H1 (cell line): ENCODE measurements at regions not wholly inside any gene's neighbourhood (a gene's known extent, or its start where the extent isn't known, plus 50 kb on each side); places are given as distances from the start of the nearest gene placed in this dataset.

Experiments
- CTCF ChIA-PET: fragments of 300-600 bp; sonication (Branson Sonifier 250); formaldehyde crosslinking; loops from one replicate; lab custom pipeline; 2021; ENCODE audit not compliant: partially characterized antibody; lab: Charles Lee
- POLR2A ChIA-PET: fragments of 300-600 bp; sonication (Branson Sonifier 250); formaldehyde crosslinking; loops from one replicate; lab custom pipeline; 2021; ENCODE audit warnings: inconsistent platforms; ENCODE audit not compliant: partially characterized antibody; lab: Charles Lee
- DNase-seq, 2 experiments: peaks; one replicate each; pipeline versions ENCODE4 v3.0.0 to v3.0.0-alpha.2; 2010 to 2022; ENCODE audit warnings: low spot score in 2 of 2, low read depth in 1 of 2, mixed read lengths in 1 of 2
- FAIRE-seq: peaks from 2 replicates; lab custom pipeline; 2011; peaks lifted over from hg19 to GRCh38; lab: Jason Lieb, UNC
- H2AFZ ChIP-seq: 2 replicates; pipeline ENCODE4 v1.8.1; 2012; ENCODE audit warnings: low read length, inconsistent platforms
- H2AK5ac ChIP-seq: 2 replicates; pipeline ENCODE4 v1.6.1; 2013; ENCODE audit warnings: low read depth, low read length
- H2BK120ac ChIP-seq: replicated peaks from 2 replicates; pipeline ENCODE3; 2013; ENCODE audit warnings: low read depth, low read length, inconsistent platforms
- H2BK12ac ChIP-seq: 2 replicates; pipeline ENCODE4 v1.6.1; 2013; ENCODE audit warnings: low read depth, low read length
- H2BK15ac ChIP-seq: 2 replicates; pipeline ENCODE4 v1.6.1; 2013; ENCODE audit warnings: low read length
- H2BK20ac ChIP-seq: 2 replicates; pipeline ENCODE4 v1.6.1; 2013; ENCODE audit warnings: low read length
- H2BK5ac ChIP-seq: 2 replicates; pipeline ENCODE4 v1.6.1; 2013; ENCODE audit warnings: low read depth, low read length
- H3K14ac ChIP-seq: 2 replicates; pipeline ENCODE4 v1.6.1; 2013; ENCODE audit warnings: inconsistent platforms; ENCODE audit not compliant: insufficient read length
- H3K18ac ChIP-seq: 2 replicates; pipeline ENCODE4 v1.6.1; 2013; ENCODE audit warnings: low read length; ENCODE audit errors: extremely low read depth
- H3K23ac ChIP-seq: 2 replicates; pipeline ENCODE4 v1.6.1; 2013; ENCODE audit warnings: inconsistent platforms; ENCODE audit not compliant: insufficient read length
- H3K23me2 ChIP-seq: 2 replicates; pipeline ENCODE4 v1.6.1; 2013; ENCODE audit warnings: low read depth, low read length
- H3K27ac ChIP-seq: 2 replicates; pipeline ENCODE4 v1.6.1; 2011; ENCODE audit warnings: low read depth, low read length, inconsistent platforms
- H3K27me3 ChIP-seq, 4 experiments: replicated peaks in 1 of 4; 1 replicate in 1 of 4; 2 replicates in 3 of 4; pipeline versions ENCODE4 v1.6.1 to v1.8.1; 2011 to 2013; ENCODE audit warnings: low read length in 3 of 4, mild to moderate bottlenecking in 3 of 4, inconsistent platforms in 2 of 4, mixed read lengths in 2 of 4, moderate library complexity in 1 of 4; ENCODE audit not compliant: control insufficient read depth in 3 of 4, insufficient read depth in 3 of 4; ENCODE audit errors: extremely low read depth in 1 of 4
- H3K36me3 ChIP-seq, 4 experiments: 2 replicates each; pipeline versions ENCODE4 v1.6.1 to v1.8.1; 2011 to 2013; ENCODE audit warnings: mild to moderate bottlenecking in 4 of 4, low read length in 3 of 4, moderate library complexity in 2 of 4, control low read depth in 1 of 4, inconsistent platforms in 1 of 4; ENCODE audit not compliant: insufficient read depth in 4 of 4, control insufficient read depth in 2 of 4
- H3K4ac ChIP-seq: replicated peaks from 2 replicates; pipeline ENCODE3; 2013; ENCODE audit warnings: low read length, low read depth, mixed read lengths, inconsistent platforms; ENCODE audit not compliant: insufficient read length
- H3K4me1 ChIP-seq, 4 experiments: replicated peaks in 1 of 4; 1 replicate in 1 of 4; 2 replicates in 3 of 4; pipeline versions ENCODE4 v1.6.1 to v1.8.1; 2011 to 2013; ENCODE audit warnings: low read length in 3 of 4, inconsistent platforms in 2 of 4, mixed read lengths in 1 of 4; ENCODE audit not compliant: insufficient read depth in 4 of 4, control insufficient read depth in 3 of 4
- H3K4me2 ChIP-seq, 2 experiments: 2 replicates each; pipeline versions ENCODE4 v1.6.1 to v1.8.1; 2011 to 2013; ENCODE audit warnings: low read depth in 2 of 2, low read length in 2 of 2, control low read depth in 1 of 2, inconsistent platforms in 1 of 2, mild to moderate bottlenecking in 1 of 2; ENCODE audit not compliant: insufficient read depth in 1 of 2
- H3K4me3 ChIP-seq, 4 experiments: fragments of 200-600, 300-600 bp in 1 of 4; sonication (generic), shearing (Covaris generic), sonication (Bioruptor Twin) in 1 of 4; 2 replicates each; pipeline versions ENCODE4 v1.5.1 to v1.8.1; 2011 to 2016; ENCODE audit warnings: low read length in 4 of 4, low read depth in 3 of 4, control low read depth in 2 of 4, inconsistent platforms in 2 of 4, mild to moderate bottlenecking in 2 of 4, mixed read lengths in 1 of 4, moderate library complexity in 1 of 4; ENCODE audit not compliant: insufficient read depth in 2 of 4; ENCODE audit errors: extremely low read depth in 1 of 4
- H3K56ac ChIP-seq: replicated peaks from 2 replicates; pipeline ENCODE3; 2013; ENCODE audit warnings: low read depth, mild to moderate bottlenecking, mixed read lengths, low read length, inconsistent platforms; ENCODE audit not compliant: insufficient read length
- H3K79me1 ChIP-seq: 2 replicates; pipeline ENCODE4 v1.6.1; 2013; ENCODE audit warnings: low read depth, low read length, control low read depth
- H3K79me2 ChIP-seq, 2 experiments: 2 replicates each; pipeline versions ENCODE4 v1.6.1 to v1.8.1; 2012 to 2013; ENCODE audit warnings: low read length in 2 of 2, mild to moderate bottlenecking in 2 of 2, inconsistent platforms in 1 of 2; ENCODE audit not compliant: insufficient read depth in 2 of 2, control insufficient read depth in 1 of 2
- H3K9ac ChIP-seq, 4 experiments: replicated peaks in 1 of 4; 1 replicate in 1 of 4; 2 replicates in 3 of 4; pipeline versions ENCODE4 v1.6.1 to v1.8.1; 2011 to 2013; ENCODE audit warnings: low read depth in 3 of 4, low read length in 3 of 4, control low read depth in 2 of 4, mild to moderate bottlenecking in 2 of 4, moderate library complexity in 2 of 4, inconsistent platforms in 1 of 4; ENCODE audit errors: extremely low read depth in 1 of 4
- H3K9me3 ChIP-seq, 2 experiments: 2 replicates each; pipeline versions ENCODE4 v1.6.1 to v1.8.1; 2012 to 2013; ENCODE audit warnings: mild to moderate bottlenecking in 2 of 2, moderate library complexity in 2 of 2, control low read depth in 1 of 2, inconsistent platforms in 1 of 2, low read depth in 1 of 2, low read length in 1 of 2, mixed read lengths in 1 of 2; ENCODE audit not compliant: insufficient read depth in 2 of 2
- H4K20me1 ChIP-seq, 2 experiments: replicated peaks in 1 of 2; 2 replicates each; pipeline versions ENCODE3 to v1.8.1; 2011 to 2013; ENCODE audit warnings: inconsistent platforms in 2 of 2, low read length in 2 of 2, mild to moderate bottlenecking in 1 of 2; ENCODE audit not compliant: insufficient read depth in 2 of 2, control insufficient read depth in 1 of 2
- H4K5ac ChIP-seq: 2 replicates; pipeline ENCODE4 v1.6.1; 2013; ENCODE audit warnings: low read length, low read depth, mixed read lengths, inconsistent platforms; ENCODE audit not compliant: insufficient read length
- H4K8ac ChIP-seq: 2 replicates; pipeline ENCODE4 v1.8.0; 2013; ENCODE audit warnings: mild to moderate bottlenecking, moderate library complexity, low read length, inconsistent platforms; ENCODE audit not compliant: insufficient read depth; ENCODE audit errors: extremely low read depth
- H4K91ac ChIP-seq: replicated peaks from 2 replicates; pipeline ENCODE3; 2013; ENCODE audit warnings: low read length, mixed read lengths, inconsistent platforms; ENCODE audit not compliant: insufficient read length
- CBX8 ChIP-seq: fragments of 300-800, 300-1000 bp; sonication (generic); IDR thresholded peaks from 2 replicates; pipeline ENCODE4 v1.7.1; 2016; ENCODE audit warnings: low read depth, low read length, borderline replicate concordance
- EGR1 ChIP-seq: IDR thresholded peaks from 2 replicates; pipeline ENCODE4 v1.6.1; 2011; ENCODE audit warnings: low read depth, low read length, borderline replicate concordance
- EZH2 ChIP-seq: fragments of 200-600 bp; sonication (generic); IDR thresholded peaks from 2 replicates; pipeline ENCODE4 v1.7.1; 2012; ENCODE audit warnings: low read depth, mild to moderate bottlenecking, moderate library complexity, low read length, inconsistent platforms; ENCODE audit not compliant: severe bottlenecking
- HDAC2 ChIP-seq, 2 experiments: fragments of 300-600 bp in 1 of 2; sonication (generic) in 1 of 2; IDR thresholded peaks; 2 replicates each; pipeline ENCODE4 v1.6.1; 2011 to 2012; ENCODE audit warnings: low read depth in 2 of 2, low read length in 2 of 2, mild to moderate bottlenecking in 2 of 2, moderate library complexity in 2 of 2, borderline replicate concordance in 1 of 2, inconsistent platforms in 1 of 2
- HDAC6 ChIP-seq: IDR thresholded peaks from one replicate; pipeline ENCODE4 v1.7.1; 2012; ENCODE audit warnings: low read depth, mild to moderate bottlenecking, inconsistent platforms, low read length, moderate library complexity
- JUND ChIP-seq: IDR thresholded peaks from 2 replicates; pipeline ENCODE4 v1.6.1; 2011; ENCODE audit warnings: mild to moderate bottlenecking, improper control_type of control experiment, low read length
- RAD21 ChIP-seq, 2 experiments: IDR thresholded peaks in 1 of 2; conservative IDR thresholded peaks in 1 of 2; 2 replicates each; pipeline ENCODE4 v1.6.1; 2011; ENCODE audit warnings: low read depth in 2 of 2, low read length in 2 of 2, improper control_type of control experiment in 1 of 2, inconsistent platforms in 1 of 2, mild to moderate bottlenecking in 1 of 2, moderate library complexity in 1 of 2
- SIX5 ChIP-seq: IDR thresholded peaks from 2 replicates; pipeline ENCODE4 v1.6.1; 2011; ENCODE audit warnings: mild to moderate bottlenecking, low read depth, low read length
- SP4 ChIP-seq: IDR thresholded peaks from 2 replicates; pipeline ENCODE4 v1.6.1; 2012; ENCODE audit warnings: low read length, inconsistent platforms
- YY1 ChIP-seq: IDR thresholded peaks from 2 replicates; pipeline ENCODE4 v1.6.1; 2011; ENCODE audit warnings: low read depth, mild to moderate bottlenecking, low read length
- WGBS, 2 experiments: shearing (Covaris generic) in 1 of 2; methylation state at CpG; one replicate each; pipeline versions ENCODE4 v1.1.6 to v1.1.7; 2013 to 2015; ENCODE audit warnings: low lambda C conversion rate in 2 of 2, mixed read lengths in 2 of 2, inconsistent platforms in 1 of 2, low coverage in 1 of 2, missing lambda C conversion rate in 1 of 2; ENCODE audit not compliant: insufficient replicate concordance in 2 of 2, insufficient coverage in 1 of 2, insufficient read length in 1 of 2; ENCODE audit errors: extremely low coverage in 1 of 2, missing lambda C conversion rate in 1 of 2; 5-methylcytosine and 5-hydroxymethylcytosine counted together
- TF ChIP-seq, protein P1 (sequence below): IDR thresholded peaks from 2 replicates; pipeline ENCODE4 v1.6.1; 2012; ENCODE audit warnings: low read length, inconsistent platforms

DNA sequence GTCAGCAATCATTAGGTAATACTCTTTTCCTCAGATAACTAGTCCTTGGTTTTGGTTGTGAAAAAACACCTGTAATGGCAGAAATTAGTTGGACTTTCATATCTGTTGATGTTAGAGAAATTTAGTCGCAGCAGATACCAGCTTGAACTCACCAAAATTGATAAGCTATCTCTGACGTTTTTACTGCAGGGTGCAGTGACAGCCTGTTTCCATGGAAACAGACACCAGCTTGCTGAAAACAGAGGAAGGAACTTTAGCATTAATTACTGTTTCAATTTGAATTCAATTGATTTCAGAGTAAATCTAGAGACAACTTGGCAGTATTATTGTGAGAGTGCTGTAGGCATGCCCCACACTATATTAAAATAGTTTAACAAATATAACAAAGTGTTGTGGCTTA is 246.5 kb downstream of the PPP1R2C start:
- no peaks in the 10 kb centered on the region for H3K79me1 ChIP-seq
- ChIA-PET CTCF (no interaction called here), POLR2A (no interaction called here)
- no peak overlapping the region for H3K18ac ChIP-seq
- H4K5ac ChIP-seq = no peak overlapping the region
- no peaks in the 10 kb centered on the region for H3K23me2 ChIP-seq
- H3K4me3 ChIP-seq = no peak overlapping the region
- no peaks in the 10 kb centered on the region for H3K79me2 ChIP-seq
- no peak overlapping the region for H3K27ac ChIP-seq
- H3K14ac ChIP-seq = no peak overlapping the region
- H4K91ac ChIP-seq = no peak overlapping the region
- no peak overlapping the region for H3K4me2 ChIP-seq
- H3K23ac ChIP-seq = no peak overlapping the region
- no peak overlapping the region for H2AFZ ChIP-seq
- WGBS, 2 experiments = 50% methylated on average over 2 of the region's 2 CpGs; no CpG with 5 or more reads in 1 of the 2 experiments
- H3K27me3 ChIP-seq = no peaks in the 10 kb centered on the region
- TF ChIP-seq HDAC6 (no peak), JUND (no peak), CBX8 (no peak), EZH2 (no peak), EGR1 (no peak), RAD21 (IDR thresholded peaks at IDR 0.05 in 1 of 2, conservative IDR thresholded peaks at IDR 0.05 in 1 of 2; ENCODE audit: low read depth in 2 of 2, low read length in 2 of 2) (no peak), HDAC2 (IDR thresholded peaks at IDR 0.05; ENCODE audit: borderline replicate concordance in 1 of 2, low read depth in 2 of 2, low read length in 2 of 2) (no peak), YY1 (no peak), SP4 (no peak), SIX5 (no peak)
- TF ChIP-seq, protein P1, sequence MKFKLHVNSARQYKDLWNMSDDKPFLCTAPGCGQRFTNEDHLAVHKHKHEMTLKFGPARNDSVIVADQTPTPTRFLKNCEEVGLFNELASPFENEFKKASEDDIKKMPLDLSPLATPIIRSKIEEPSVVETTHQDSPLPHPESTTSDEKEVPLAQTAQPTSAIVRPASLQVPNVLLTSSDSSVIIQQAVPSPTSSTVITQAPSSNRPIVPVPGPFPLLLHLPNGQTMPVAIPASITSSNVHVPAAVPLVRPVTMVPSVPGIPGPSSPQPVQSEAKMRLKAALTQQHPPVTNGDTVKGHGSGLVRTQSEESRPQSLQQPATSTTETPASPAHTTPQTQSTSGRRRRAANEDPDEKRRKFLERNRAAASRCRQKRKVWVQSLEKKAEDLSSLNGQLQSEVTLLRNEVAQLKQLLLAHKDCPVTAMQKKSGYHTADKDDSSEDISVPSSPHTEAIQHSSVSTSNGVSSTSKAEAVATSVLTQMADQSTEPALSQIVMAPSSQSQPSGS = no peak
- no peak overlapping the region for H2AK5ac ChIP-seq
- no peak overlapping the region for H2BK5ac ChIP-seq
- no peak overlapping the region for H2BK15ac ChIP-seq
- H4K8ac ChIP-seq = no peak overlapping the region
- H3K9me3 ChIP-seq = peaks cover 0 to 4% of the 10 kb centered on the region in 2 experiments; a peak in 1 of 4 replicates
- H2BK12ac ChIP-seq = no peak overlapping the region
- no peak overlapping the region for H3K56ac ChIP-seq
- H3K9ac ChIP-seq = no peak overlapping the region
- no peaks in the 10 kb centered on the region for H4K20me1 ChIP-seq
- H2BK120ac ChIP-seq = no peak overlapping the region
- no peaks in the 10 kb centered on the region for H3K4me1 ChIP-seq
- no peak for DNase-seq
- no peak for FAIRE-seq
- no peaks in the 10 kb centered on the region for H3K36me3 ChIP-seq
- no peak overlapping the region for H2BK20ac ChIP-seq
- no peak overlapping the region for H3K4ac ChIP-seq
